Ectodermal cell (in vitro differentiated cells): ENCODE measurements at regions not wholly inside any gene's neighbourhood (a gene's known extent, or its start where the extent isn't known, plus 50 kb on each side); places are given as distances from the start of the nearest gene placed in this dataset.

Experiments
- H3K27ac ChIP-seq: 2 replicates; pipeline ENCODE4 v1.7.0; 2013; ENCODE audit warnings: mild to moderate bottlenecking, low read depth, low read length; ENCODE audit not compliant: insufficient read depth, poor library complexity, severe bottlenecking
- H3K27me3 ChIP-seq: 2 replicates; pipeline ENCODE4 v1.7.0; 2013; ENCODE audit warnings: mild to moderate bottlenecking, low read length; ENCODE audit not compliant: insufficient read depth, control insufficient read depth, poor library complexity, severe bottlenecking
- H3K36me3 ChIP-seq: one replicate; pipeline ENCODE4 v1.7.0; 2013; ENCODE audit warnings: low read length; ENCODE audit not compliant: control insufficient read depth, insufficient read depth
- H3K4me1 ChIP-seq: one replicate; pipeline ENCODE4 v1.7.0; 2013; ENCODE audit warnings: low read length; ENCODE audit not compliant: control insufficient read depth, insufficient read depth
- H3K4me3 ChIP-seq: 2 replicates; pipeline ENCODE4 v1.7.0; 2013; ENCODE audit warnings: low read depth, low read length, control low read depth; ENCODE audit not compliant: insufficient read depth
- H3K9me3 ChIP-seq: 2 replicates; pipeline ENCODE4 v1.7.0; 2013; ENCODE audit warnings: mild to moderate bottlenecking, low read length, moderate library complexity; ENCODE audit not compliant: control insufficient read depth
- WGBS, 2 experiments: methylation state at CpG; one replicate each; pipeline ENCODE4 v1.1.7; 2013; ENCODE audit warnings: missing lambda C conversion rate in 2 of 2; 5-methylcytosine and 5-hydroxymethylcytosine counted together

DNA sequence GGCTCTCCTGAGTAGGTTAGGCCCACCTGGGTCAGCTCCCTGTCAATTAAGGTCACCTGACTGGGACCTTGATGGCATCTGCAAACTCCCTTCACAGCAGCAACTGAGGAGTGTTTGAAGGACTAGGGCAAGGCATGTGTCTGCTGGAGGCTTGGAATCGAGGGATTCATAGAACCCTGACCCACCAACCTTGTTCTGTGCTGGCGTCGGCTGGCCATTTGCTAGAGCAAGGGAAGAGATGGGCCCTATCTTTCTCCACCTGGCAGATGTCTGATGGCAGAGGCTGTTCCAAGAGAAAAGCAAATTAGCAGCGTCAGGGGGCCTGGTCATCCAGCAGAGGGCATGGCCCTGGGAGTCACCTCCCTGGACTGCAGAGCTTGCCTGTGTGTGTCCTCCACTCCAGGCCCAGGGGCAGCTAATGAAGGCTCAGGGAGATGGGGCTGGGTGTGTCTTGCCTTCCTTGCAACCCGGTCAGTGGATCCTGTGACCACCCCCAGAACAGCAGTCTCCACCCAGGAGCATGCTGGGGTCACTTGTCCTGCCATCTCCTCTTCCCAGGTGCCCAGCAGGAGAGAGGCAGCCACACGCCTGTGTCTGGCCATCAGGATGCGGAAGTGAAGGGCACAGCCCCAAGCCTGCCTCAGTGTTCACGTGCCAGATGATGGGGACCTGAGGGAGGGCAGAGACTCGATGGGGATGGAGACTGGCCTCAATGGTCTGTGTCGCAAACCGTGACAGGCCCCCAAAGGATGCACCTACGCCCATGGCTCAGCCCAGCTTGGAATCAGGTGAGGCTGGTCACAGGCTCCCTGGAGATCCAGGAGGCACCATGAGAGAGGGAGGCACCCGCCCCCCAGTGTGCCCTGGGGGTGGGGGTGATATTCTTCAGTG, 53.9 kb downstream of the BARX1 start:
- Histone ChIP-seq H3K27me3 (no peaks in the 10 kb centered on the region), H3K4me1 (peaks cover 7% of the 10 kb centered on the region), H3K27ac (no peak overlapping the region), H3K36me3 (no peaks in the 10 kb centered on the region), H3K4me3 (no peak overlapping the region), H3K9me3 (no peaks in the 10 kb centered on the region)
- 85 to 87% methylated on average over 13 of the region's 13 CpGs for WGBS, 2 experiments

DNA sequence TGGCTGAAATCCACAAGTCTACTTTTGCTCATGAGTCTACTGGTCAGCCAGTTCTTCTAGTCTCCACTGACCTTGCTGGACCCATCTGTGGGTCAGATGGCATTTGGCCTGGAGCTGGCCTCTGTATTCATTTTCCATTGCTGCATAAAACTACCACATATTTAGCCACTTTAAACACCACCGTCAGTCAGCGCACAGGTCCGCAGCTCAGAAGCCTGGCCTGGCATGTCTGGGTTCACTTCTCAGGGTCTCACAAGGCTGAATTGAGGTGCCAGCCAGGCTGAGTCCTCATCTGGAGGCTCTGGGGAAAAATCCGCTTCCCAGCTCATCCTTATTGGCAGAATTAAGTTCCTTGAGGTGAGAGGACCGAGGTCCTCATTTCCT, 54.7 kb downstream of the BARX1 start:
- Histone ChIP-seq H3K27me3 (no peaks in the 10 kb centered on the region), H3K4me1 (peaks cover 7% of the 10 kb centered on the region), H3K9me3 (no peaks in the 10 kb centered on the region), H3K36me3 (no peaks in the 10 kb centered on the region), H3K27ac (no peak overlapping the region), H3K4me3 (no peak overlapping the region)
- 93 to 97% methylated on average over 5 of the region's 5 CpGs for WGBS, 2 experiments

DNA sequence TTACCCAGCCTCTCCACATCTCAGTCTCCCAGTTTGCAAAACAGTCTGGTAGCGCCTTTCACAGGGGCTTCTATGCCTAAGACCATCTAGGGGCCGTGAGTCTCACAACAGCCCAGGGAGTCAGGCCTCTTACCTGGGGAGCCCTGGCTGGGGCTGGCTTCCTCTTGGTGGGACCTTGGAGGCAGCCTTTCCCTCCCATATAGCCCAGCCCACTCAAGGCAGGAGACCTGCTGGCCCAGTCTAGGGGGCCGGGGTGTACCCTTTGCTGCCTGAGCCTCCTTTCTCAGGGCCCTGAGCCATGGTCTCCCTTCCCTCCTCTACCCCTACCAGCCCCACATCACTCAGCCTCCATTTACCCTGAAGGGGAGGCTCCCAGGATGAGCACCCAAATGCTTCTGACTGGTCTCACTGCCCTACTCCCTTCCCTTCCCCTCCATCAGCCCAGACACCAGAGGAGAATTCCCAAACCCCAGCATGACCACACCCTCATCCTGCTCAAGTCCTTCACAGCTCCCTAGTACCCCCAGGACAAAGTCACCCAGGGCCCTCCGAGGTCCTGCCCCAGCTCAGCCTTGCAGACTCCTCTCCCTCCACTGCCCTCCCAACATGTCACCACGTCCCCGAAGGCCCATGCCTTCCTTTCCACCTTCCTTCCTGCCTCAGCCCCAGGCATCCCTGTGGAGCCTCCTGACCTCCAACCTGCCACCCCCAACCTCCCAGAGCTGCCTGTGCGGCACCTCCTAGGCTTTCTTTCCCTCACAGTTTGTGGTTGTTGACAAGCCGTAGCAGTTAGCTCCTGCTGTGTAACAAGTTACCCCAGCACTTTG, 55.3 kb downstream of the BARX1 start:
- no peaks in the 10 kb centered on the region for H3K36me3 ChIP-seq
- H3K4me1 ChIP-seq = peaks cover 7% of the 10 kb centered on the region
- WGBS, 2 experiments = 93 to 94% methylated on average over 8 of the region's 8 CpGs

DNA sequence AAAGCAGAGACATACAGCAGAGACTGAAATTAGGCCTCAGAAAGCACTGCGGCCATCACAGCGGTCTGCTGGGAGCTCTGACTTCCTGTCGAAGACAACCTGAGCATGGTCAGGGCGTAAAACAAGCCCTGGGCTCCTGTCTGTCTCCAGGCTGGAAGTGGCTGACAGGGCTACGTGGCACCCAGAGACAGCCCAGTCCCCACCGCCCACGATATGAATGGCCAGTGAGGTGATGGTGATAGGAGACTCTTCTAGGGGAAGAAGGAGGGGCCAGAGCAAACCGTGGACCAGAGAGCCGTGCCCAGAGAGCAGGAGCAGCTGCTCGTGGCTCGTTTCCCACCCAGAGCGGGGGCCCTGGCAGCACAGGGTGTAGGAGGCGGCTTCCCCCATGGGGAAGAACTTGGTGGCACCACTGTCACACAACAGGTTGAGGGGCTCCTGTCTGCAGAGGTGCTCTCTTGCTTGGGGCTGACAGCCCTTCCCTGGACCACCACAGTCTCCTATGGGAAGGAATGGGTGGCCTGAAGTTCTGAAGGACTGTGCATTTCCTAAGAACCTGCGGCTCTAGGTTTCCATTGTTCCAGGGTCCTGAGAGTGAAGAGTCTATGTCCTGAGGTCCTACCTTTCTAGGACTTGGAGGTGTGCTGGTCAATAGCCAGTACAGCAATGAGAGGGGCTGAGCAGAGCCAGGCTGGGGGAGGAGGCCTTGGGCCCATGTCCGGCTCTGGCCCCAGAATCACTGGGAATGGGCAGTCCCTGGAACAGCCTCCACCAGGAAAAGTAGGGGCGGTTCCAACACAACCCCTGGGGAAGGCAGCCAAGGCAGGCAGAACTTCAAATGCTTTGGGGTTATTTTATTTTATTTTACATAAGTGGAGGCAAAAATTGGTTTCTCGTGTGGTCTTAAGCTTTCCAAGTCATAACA, 56.4 kb downstream of the BARX1 start:
- H3K27me3 ChIP-seq = no peaks in the 10 kb centered on the region
- H3K36me3 ChIP-seq = no peaks in the 10 kb centered on the region
- WGBS, 2 experiments = 93 to 94% methylated on average over 17 of the region's 17 CpGs
- no peak overlapping the region for H3K27ac ChIP-seq
- no peak overlapping the region for H3K4me3 ChIP-seq
- peaks cover 7% of the 10 kb centered on the region for H3K4me1 ChIP-seq
- no peaks in the 10 kb centered on the region for H3K9me3 ChIP-seq

More for the DNA sequence above, 55.3 kb downstream of the BARX1 start:
- H3K27ac ChIP-seq = no peak overlapping the region
- no peaks in the 10 kb centered on the region for H3K9me3 ChIP-seq
- H3K4me3 ChIP-seq = no peak overlapping the region
- no peaks in the 10 kb centered on the region for H3K27me3 ChIP-seq

DNA sequence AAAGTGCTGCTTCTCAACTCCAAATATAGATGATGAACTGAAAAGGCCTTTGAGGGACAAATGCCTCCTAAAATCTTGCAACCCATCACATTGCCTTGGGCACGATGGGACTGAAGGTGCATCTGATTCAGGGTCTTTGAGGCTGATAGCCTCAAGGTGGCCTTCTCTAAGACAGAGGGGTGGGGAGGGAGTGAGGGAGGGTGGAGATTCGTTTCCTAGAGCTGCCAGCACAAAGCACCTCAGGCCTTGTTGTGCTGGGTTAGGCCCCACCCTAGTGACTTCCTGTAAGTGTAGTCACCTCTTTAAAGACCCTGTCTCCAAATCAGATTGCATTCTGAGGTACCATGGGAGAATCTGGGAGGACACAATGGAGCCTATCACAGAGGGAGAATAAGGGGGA, 57.1 kb downstream of the BARX1 start:
- no peak overlapping the region for H3K27ac ChIP-seq
- WGBS, 2 experiments = 77 to 79% methylated on average over 2 of the region's 2 CpGs

DNA sequence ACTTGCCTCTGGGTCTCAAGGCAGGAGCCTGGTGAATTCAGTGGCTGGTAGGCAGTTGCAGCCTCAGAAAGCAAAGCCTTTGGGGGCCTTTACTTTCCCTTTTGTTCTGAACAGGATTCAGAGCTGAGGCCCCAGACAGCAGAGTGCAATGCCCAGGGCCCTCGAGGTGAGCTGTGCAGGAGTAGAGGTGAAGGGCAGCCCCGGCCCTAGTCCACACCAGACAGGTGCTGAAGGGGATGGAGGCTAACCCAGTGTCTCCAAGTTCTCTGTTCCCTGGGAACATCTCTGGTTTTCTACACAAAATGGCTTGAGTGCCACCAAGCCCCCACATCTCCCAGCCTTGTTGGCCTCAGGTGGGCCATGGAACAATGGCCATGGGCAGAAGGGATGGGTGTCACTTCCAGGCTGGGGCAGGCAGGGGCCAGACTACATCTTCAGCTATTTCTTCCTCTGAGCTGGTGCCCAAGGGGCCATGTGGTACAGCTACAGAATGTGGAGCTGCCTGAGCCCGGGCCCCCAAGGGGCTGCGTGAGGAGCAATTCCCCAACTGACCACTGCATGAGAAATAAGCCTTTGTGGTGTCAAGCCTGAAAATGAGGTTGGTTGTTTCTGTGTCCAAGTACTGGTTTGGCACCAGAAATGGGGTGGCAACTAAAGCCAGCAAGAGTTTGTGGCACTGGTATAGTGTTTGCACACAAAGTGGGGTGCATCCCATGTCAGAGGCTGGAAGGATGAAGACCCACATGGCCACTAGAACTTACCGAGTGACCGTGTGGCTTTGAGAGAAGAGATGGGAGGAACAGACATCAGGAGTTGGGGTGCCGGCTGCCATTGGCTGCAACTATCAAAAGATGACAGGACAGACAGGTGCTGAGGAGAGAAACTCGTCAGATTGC, 57.8 kb downstream of the BARX1 start:
- Histone ChIP-seq H3K4me1 (no peaks in the 10 kb centered on the region), H3K4me3 (no peak overlapping the region), H3K9me3 (no peaks in the 10 kb centered on the region), H3K27me3 (no peaks in the 10 kb centered on the region), H3K27ac (no peak overlapping the region), H3K36me3 (no peaks in the 10 kb centered on the region)
- WGBS, 2 experiments = 93 to 97% methylated on average over 8 of the region's 8 CpGs

More for the DNA sequence above, 57.1 kb downstream of the BARX1 start:
- Histone ChIP-seq H3K4me3 (no peak overlapping the region), H3K27me3 (no peaks in the 10 kb centered on the region), H3K36me3 (no peaks in the 10 kb centered on the region), H3K4me1 (peaks cover under 1% of the 10 kb centered on the region), H3K9me3 (no peaks in the 10 kb centered on the region)

DNA sequence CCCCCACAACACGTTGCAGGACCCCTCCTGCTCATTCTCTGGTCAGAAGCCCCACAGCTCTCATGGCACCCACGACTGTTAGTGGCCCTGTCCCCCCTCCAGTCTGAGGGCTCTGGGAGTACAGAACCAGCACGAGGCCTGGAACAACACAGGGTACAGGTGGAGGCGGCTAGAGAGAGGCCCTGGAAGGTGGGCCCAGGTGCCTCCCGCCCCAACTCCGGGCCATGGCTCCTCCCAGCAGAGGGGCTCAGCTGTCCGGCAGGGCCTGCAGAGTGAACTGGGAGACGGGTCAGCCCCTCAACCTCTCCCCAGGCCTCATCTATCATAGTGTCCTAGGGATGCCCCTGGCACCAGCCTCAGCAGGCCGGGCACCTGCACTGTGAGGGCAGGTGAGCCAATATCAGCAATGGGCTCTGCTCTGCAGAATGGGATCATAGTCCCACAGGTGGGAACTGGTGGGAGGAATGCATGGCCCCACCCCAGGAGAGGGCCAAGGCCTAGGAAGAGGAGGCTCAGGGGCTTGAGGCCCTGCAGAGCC, 58.6 kb downstream of the BARX1 start:
- WGBS, 2 experiments = 90% methylated on average over 9 of the region's 9 CpGs
- Histone ChIP-seq H3K4me3 (no peak overlapping the region), H3K27ac (no peak overlapping the region), H3K36me3 (no peaks in the 10 kb centered on the region), H3K27me3 (no peaks in the 10 kb centered on the region), H3K4me1 (no peaks in the 10 kb centered on the region), H3K9me3 (no peaks in the 10 kb centered on the region)

DNA sequence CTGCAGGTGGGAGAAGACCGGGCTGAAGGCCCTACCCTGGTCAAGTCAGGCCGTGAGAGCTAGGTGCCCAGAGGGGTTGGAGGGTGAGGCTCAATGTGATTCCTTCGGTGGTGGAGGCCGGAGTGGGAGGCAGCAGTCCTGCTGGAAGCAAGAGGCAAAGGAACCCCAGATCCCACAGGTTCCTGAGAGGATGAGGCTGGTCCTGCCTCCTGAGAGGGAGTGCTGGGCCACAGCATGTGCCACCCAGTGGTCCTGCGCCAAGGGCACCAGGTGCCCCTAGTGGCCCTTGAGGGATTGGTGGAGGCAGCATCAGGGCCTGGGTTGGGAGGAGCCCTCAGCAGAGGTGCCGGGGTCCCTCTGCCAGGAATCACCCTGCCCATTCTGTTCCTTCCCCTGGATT, 59.1 kb downstream of the BARX1 start:
- Histone ChIP-seq H3K27me3 (no peaks in the 10 kb centered on the region), H3K9me3 (no peaks in the 10 kb centered on the region), H3K4me3 (no peak overlapping the region), H3K27ac (no peak overlapping the region), H3K4me1 (no peaks in the 10 kb centered on the region), H3K36me3 (no peaks in the 10 kb centered on the region)
- WGBS, 2 experiments = 94 to 95% methylated on average over 6 of the region's 6 CpGs

DNA sequence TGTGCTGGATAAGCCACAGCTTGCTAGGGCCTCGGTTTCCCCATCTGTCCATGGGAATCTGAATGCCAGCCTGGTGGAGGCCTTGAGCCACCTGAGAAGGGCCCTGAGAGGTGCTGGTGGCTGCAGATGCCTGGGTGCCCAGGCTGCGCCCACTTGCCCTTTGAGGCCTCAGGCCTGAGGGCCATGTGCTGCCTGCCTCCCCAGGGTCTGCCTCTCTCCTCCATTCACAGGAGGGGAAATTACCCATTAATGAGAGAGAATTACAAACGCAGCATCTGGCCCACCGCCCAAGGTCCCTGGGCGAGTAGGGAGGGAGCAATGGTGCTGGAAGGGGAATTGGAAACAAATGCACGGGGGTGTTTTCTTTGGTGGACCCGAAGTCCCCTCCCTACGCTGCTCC, 59.6 kb downstream of the BARX1 start:
- H3K36me3 ChIP-seq = no peaks in the 10 kb centered on the region
- no peak overlapping the region for H3K4me3 ChIP-seq
- H3K4me1 ChIP-seq = no peaks in the 10 kb centered on the region
- 82 to 83% methylated on average over 8 of the region's 8 CpGs for WGBS, 2 experiments
- no peaks in the 10 kb centered on the region for H3K9me3 ChIP-seq
- no peaks in the 10 kb centered on the region for H3K27me3 ChIP-seq
- no peak overlapping the region for H3K27ac ChIP-seq
